ENCODE measurements at regions not wholly inside any gene's neighbourhood (a gene's known extent, or its start where the extent isn't known, plus 50 kb on each side); places are given as distances from the start of the nearest gene placed in this dataset.
A peak's percentile ranks its signal among the peaks of the same experiment; 100 is the strongest.

GRCh38 chr4:37014584-37014983, 230.0 kb upstream of the NWD2 start:
- H3K27ac ChIP-seq, result no peak overlapping the region
- no peak for TF ChIP-seq CTCF (conservative IDR thresholded peaks at IDR 0.05)

GRCh38 chr4:37015391-37015790, 229.2 kb upstream of the NWD2 start:
- TF ChIP-seq CTCF (conservative IDR thresholded peaks at IDR 0.05), result no peak

GRCh38 chr4:37023504-37023903, 221.0 kb upstream of the NWD2 start:
- H3K27ac ChIP-seq, result no peak overlapping the region
- TF ChIP-seq CTCF (conservative IDR thresholded peaks at IDR 0.05), result no peak

More at GRCh38 chr4:37015391-37015790, 229.2 kb upstream of the NWD2 start:
- no peak overlapping the region for H3K27ac ChIP-seq

GRCh38 chr4:37023996-37024395, 220.5 kb upstream of the NWD2 start:
- H3K27ac ChIP-seq, result no peak overlapping the region

GRCh38 chr4:37040816-37041215, 203.7 kb upstream of the NWD2 start:
- no peak overlapping the region for H3K27ac ChIP-seq
- no peak for TF ChIP-seq CTCF (conservative IDR thresholded peaks at IDR 0.05)

More at GRCh38 chr4:37023996-37024395, 220.5 kb upstream of the NWD2 start:
- no peak for TF ChIP-seq CTCF (conservative IDR thresholded peaks at IDR 0.05)

- TF ChIP-seq CTCF (conservative IDR thresholded peaks at IDR 0.05), result no peak
- no peak overlapping the region for H3K27ac ChIP-seq
Observed at GRCh38 chr4:37043342-37043741, 201.2 kb upstream of the NWD2 start.

- H3K27ac ChIP-seq, result peak overlapping the region; percentile 73
- no peak for TF ChIP-seq CTCF (conservative IDR thresholded peaks at IDR 0.05)
Observed at GRCh38 chr4:37051111-37051510, 193.4 kb upstream of the NWD2 start.

- peak overlapping the region; percentile 73 for H3K27ac ChIP-seq
- TF ChIP-seq CTCF (conservative IDR thresholded peaks at IDR 0.05), result no peak
Observed at GRCh38 chr4:37051866-37052265, 192.7 kb upstream of the NWD2 start.

Data from VCaP (cell line).